NCI-H2227 treated with DMSO at 0.1 percent for 48 hours (cell line): ENCODE measurements at regions not wholly inside any gene's neighbourhood (a gene's known extent, or its start where the extent isn't known, plus 50 kb on each side); places are given as distances from the start of the nearest gene placed in this dataset.

Experiments
- DNase-seq: peaks from one replicate; lab custom pipeline; 2025; lab: John Stamatoyannopoulos, UW

DNA sequence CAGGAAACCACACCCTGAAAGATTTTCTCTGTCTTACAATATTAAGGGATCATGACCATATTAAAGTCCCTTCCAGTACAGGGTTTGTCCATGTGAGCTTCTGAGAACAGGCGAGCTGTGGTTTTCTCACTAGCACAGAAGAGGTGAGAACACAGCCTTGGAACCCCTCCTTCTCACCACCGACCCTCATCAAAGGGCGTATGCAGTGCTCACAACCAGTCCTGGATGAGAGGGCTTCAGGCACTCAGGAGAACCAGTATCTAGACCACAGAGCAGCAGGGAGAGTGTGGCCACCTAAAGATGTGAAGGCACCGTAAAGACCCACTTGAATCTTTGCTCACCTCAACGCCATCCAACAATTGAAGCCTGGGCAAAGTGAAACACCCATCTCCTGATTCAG is 397.0 kb downstream of the ETS1 start:
- no peak for DNase-seq

DNA sequence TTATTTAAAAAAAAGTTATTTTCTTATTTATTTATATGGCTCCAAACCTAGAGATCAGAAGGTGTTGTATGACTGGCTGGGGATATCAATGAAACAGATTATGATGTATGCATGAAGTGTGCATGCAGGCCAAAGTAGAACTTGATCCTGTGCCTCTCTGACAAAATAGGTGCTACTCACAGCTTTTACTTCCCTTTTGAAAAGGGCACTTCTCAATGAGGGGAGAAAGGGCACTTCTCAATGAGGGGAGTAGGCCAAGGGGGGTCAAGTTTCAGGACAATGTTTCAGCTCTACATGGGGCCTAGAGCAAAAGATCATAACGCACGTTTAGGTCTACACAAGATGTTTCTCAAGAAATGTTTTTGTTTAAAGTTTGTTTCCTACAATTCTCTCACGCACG is 397.5 kb downstream of the ETS1 start:
- no peak for DNase-seq

DNA sequence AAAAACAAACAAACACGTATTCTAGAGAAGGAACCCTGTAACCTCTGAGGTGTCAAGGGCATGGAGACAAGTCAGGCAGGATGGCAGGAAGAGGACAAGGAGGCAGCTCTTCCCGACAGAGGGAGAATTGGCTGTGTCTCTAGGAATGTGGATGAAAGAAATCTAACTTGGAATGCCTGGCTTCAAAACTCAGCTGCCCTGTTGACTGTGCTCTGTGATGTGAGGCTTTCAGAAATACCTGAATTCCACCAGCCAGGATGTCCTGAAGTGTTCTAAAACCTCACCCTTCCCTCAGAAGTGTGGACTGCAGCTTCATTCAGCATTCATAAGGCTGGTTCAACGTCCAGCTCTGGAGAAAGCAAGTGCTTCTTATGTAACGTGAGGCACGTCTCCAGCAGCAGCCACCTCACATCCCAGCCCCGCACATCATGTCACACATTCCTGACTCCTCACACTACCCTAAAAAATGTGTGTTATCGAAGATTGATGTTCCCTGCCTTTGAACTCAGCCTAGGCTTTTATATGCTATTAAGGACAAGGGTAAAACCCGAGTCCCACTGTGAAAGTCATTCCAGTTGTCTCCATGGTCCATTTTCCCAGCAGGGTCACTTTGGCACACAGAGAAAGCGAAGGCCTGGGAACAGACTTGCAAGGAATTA is 398.9 kb downstream of the ETS1 start:
- DNase-seq: no peak

DNA sequence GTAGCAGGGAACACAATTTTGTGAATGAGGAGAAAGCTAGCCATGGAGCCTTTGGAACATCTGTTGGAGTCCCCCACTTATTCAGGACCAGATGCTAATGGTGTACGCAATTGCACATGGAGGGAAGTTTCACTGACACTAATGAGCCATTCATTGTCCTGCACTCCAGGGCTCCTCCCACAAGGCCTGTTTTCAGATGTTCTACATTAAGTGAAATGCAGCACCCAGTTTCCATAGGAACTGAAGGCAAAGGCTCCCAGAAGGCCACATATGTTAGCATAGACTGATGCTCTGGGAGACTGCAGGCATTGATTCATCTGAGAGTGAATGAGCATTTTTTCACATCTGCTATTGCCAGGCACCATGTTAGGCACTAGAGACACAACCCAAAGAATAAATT is 399.5 kb downstream of the ETS1 start:
- no peak for DNase-seq

DNA sequence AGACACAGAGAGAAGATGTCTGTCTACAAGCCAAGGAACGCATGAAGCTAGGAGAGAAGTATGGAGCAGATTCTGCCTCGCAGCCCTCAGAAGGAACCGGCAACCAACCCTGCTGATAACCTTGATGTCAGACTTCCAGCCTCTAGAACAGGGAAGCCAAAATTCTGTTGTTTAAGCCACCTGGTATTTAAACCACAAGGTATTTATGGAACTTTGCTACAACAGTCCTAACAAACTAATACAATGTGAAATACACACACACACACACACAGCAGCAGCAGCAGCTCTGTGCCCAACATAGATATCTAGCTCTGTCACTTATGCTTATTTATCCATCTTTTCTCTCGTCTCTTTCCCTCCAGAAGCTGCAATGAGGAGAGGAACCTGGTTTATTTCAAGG is 400.0 kb downstream of the ETS1 start:
- no peak for DNase-seq

DNA sequence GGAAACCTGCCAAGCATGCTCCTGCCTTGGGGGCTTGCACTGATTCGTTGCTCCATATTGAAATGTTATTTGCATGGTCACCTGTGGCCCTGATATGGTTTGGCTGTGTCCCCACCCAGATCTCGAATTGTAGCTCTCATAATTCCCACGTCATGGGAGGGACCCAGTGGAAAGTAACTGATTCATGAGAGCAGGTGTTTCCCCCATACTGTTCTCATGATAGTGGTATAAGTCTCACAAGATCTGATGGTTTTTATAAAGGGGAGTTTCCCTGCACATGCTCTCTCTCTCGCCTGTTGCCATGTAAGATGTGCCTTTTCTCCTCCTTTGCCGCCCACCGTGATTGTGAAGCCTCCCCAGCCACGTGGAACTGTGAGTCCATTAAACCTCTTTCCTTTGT is 402.4 kb downstream of the ETS1 start:
- no peak for DNase-seq

DNA sequence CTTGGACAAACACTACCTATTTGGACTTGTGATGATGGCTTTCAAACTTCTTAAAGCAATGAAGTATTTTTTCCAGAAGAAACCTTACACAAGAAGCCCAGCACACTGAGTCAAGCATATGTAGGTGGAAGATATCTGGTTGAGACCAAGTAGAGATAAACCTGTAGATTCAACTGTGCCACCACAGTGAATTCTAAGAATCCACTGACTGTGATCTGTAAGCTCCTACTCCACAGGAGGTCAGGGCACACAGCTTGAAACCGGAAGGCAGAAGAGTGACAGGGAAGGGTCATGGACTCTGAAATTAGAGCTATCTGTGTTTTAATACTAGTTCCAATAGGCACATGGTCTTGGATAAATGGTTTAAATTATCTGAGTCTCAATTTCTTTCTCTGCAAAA is 404.5 kb downstream of the ETS1 start:
- no peak for DNase-seq

DNA sequence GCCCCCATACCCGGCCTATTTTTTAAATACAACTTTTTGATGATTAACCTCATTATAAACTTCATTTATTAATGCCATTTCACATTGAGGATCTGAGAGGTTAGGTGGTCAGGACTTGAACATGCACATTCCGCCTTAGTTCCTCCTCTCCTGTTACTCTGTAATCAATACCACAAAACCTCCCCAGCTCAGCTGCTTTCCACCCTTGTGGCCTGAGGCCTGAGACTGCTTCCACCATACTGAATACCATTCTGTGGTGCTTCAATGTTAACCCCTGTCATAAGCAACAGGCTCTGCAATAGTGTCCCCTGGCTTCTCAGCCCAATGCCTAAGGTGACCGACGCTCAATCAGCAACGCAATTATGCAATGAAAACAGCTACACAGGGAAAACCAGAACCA is 405.4 kb downstream of the ETS1 start:
- no peak for DNase-seq

DNA sequence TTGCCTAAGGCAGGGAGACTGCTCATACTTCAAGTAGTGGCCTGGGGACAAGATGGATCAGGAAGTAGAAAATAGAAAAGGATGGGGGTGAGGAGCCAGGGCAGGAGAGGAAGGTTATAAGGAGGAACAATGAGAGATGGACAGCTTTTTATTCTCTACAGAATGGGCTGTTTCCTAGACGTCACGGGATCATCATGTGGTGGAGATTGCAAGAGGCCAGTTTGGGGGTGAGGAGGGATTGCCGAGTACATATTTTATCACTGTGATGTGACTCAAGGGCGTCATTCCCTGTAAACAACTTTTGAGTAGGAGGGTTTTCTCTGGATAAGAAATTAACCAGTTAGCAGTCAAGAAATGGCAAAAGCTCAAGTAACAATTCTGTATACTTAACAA is 406.3 kb downstream of the ETS1 start:
- no peak for DNase-seq

DNA sequence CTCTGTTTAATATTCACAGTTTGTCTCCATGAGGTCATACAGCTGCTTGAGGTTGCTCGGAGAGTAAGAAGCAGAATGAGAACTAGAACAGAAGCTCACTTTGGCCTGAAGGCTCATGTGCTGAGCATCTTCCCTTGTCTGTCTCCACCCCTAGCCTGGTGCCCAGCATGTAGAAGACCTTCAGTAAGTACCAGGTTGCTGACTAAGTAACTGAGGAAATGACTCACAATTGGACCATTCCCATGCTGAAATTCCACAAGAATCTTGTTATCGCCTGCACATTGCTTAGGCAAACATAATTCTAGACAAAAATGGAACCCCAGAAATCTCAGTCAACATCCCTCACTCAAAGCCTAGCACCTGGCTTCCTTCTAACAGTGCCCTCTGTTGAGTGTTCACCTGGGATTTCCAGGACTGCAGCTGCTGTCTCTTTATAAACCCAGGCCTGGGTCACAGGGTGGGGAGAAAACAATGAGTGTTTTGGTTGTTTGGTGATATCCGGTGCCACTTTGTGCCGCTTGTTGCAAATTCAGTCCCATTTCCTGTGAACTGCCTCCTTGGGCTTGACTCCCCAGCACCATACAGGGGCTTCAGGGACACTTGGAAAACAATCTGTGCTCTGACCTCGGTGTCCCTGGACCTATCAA is 406.8 kb downstream of the ETS1 start:
- no peak for DNase-seq

DNA sequence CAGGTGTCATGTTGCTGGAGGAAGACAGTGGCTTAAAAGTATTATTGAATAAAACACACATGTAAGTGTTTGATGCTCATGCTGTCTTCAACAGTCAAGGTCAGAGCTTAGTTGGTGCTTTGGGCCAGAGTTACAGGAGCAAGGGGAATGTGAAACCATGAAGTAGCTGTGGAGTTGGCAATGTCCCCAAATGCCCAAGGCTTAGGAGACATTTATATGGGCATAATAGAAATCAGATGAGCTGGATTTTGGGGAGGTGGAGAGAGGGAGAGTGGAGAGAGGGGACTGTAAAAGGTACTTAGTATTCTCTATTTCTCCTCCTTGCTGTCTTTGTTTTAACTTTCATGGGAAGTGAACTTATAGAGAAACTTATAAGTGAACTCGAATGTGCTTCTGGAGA is 407.8 kb downstream of the ETS1 start:
- no peak for DNase-seq

DNA sequence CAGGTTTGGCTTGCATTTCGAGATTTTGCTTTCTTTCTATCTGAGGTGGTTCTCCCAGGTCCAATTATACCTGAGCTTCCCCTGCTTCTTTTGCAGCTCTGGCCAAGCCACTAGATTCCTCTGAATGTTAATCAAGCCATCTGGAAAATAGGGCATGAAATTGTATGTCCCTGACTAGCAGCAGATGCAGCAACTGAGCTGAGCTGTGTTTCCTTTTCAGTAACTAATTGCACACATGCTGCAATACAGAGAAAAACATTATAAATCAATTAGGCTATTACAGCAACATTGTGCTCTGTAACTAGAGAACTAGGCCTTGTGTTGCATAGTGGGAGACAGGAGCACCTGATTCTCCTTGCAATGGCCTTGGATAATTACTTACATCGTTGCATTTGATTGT is 408.3 kb downstream of the ETS1 start:
- DNase-seq: no peak

DNA sequence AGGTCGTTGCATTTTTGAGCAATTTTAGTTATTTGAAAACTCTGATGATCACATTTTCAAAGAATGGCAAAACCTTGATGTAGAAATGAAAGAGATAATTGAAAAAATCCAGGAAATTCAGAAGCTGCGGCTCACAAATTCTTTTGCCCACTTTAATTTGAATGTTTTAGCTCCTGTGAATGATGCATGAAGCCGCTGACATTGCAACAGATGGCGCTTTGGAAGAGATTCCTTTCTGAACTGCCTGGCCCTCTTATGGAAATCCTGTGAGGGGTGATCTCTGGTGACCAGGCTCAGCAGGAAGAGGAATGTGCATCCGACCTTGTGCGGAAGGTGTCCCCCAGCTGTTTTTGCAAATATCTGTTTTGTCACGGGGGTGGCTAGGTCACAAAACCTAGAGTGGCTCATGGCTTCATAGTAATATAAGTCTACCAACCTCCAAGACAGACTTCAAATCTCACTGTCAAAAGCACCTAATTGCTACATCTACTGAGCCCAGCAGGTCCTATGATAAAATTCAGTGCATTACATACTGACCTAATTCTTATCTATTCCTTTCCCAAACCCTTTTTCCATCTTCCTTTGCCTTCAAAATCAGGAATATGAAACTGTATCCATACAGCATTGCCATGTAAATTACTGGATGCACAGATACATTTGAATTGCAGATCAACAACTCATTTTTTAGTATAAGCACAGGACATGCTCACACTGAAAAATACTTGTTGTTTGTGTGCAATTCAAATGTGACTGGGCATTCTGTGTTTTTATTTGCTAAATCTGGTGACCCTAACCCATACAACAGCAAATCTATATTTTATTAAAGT is 412.7 kb downstream of the ETS1 start:
- no peak for DNase-seq

DNA sequence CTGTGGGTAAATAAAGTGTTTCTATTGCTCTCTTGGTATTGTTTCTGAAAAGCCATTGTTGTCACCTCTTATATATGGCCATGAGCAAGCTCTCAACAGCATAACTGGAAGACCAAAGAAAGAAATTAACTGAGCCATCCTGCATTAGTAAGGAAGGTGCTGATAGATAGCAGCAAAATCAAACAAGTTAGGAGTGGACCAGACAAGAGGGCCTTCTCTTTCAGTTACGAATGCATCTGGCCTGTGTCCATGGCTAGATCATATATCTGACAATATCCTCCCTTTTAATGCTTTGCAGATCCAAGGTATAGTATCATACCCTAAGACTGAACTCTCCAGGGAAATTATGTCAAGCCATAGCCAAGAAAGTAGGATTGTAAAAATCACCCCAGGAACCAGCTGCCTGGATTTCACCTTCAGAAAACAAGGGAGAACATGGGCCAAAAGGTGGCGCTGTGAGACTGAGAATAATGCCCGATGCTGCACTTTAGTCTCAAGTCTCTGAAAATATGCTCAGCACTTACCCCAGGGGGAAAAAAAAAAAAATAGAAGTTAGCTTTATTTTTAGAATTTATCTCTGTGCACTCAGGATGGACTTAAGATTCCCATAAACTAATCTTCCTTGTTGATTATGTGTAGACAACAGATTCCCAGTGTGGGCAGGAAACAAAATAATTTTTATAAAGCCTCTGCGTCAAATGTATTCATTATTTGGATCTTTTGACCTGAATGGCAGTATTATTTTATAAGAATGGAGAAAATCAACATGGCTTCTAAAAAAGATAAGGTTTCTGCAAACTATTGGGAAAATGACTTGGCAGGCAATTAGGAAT is 415.1 kb downstream of the ETS1 start:
- no peak for DNase-seq

DNA sequence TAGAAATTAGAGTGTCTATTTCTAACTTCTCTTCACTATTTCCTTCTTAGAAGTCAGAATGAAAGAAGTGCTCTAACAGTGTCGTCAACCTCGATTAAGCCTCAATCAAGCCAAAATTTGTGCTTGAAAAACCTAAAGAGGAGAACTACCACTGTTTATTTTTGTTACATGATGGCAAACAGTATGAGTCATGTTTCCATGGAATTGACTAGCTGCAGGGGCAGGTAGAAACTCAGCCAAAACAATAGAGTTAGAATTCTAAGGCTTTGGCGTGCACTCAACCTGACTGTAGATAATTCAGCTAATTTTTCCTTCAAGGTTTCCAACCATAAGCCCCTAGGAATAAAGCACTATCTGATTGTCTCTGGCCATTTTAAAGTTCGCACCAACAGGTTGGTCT is 415.9 kb downstream of the ETS1 start:
- DNase-seq: no peak

DNA sequence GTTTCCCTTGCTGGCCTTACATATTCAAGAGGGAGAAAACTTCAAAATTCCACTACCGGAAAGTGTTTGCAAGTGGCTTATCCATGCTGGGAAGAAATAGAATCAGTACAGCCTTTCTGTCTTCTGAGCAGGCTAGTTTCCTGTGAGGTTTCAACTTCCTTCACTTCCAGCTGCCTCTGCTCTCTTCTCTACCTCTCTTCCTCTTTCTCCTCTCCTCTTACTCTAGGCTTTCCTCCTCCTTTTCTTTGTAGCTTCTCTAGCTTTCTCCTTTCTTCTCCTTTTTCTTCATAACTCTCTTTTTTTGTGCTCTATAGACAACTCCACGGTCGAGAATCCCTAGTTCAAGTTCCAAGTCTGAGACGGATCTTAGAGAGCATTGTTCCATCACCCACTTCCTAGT is 421.8 kb downstream of the ETS1 start:
- DNase-seq: no peak

DNA sequence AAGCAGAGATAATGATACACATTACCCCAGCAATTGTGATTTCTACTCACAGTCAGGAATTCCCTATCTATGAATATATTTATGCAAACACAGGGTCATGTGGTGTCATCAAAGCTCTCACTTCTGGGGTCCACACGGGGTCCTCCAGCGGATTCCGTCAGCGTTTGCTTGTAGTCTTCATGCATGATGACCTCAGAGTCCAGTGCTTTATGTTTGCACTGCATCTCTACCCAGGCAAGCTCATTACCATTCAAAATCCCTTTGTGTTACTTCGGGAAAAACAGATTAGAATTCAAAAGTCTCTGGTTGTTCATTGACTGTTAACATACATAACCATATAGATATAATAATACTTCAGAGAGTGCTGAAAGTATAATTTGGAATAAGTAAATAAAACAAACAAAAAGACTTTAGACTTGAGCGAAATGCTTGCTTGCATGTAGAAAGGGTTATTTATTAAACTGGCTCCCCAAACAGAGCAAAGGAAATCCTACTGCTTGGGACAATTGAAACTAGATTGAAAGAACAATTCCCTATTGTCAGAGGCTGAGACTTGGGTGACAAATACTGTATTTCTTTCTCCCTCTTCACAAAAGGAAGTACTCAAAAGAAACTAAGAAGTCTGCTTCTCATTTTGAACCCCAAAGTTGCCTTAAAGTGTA is 423.1 kb downstream of the ETS1 start:
- no peak for DNase-seq

DNA sequence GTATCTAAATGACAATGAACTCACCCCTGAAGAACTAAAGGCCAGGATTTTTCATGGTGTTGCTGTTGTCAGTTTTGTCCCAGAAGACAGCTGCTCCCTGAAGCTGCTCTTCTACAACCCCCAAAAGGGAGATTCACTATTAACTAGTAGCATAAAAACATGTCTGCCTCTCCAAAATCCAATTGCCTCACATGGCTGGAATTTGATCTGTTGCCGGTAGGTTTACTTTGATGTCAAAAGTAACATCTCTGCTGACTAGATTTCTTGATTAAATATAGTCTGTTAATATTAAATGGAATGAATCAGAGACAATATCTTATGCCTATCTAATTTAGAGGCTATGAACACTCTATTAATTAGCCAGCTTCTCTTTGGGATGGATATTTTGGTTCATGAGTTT is 425.4 kb downstream of the ETS1 start:
- DNase-seq: no peak

DNA sequence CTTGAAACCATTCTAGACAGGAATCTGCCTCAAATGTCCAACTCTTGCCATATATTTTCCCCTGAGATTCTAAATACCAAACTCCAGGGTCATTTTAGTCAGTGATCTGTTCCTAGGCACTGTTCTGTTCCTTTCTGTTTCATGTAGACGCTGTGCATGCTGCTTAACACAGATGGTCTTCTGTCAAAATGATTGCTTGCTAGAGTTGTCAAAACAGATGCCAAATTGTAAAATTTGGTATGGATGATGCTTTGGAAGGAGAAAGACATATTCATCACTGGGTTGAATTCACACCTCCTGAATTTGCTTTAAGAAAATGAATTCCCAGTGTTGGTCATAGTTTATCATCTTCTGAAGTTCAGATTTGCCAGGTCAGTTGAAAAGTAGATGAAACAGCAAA is 425.9 kb downstream of the ETS1 start:
- DNase-seq: no peak

DNA sequence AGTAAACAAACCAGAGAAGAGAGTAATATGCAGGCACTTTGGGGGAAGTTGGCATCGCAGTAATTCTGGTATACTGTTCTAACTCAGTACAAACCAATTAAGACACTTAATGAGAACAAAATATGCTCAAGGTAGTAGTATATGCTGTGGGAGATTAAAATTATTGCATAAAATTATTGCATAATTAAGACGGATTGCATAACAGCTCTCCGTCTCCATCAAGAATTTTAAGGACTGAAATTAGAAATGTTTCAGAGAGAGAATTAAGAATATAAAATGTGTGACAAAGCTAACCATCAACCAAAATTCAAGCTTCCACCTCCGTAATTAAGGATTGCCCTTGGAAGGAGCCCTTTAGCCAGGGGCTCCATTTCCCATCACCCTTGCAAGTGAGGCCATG is 428.5 kb downstream of the ETS1 start:
- no peak for DNase-seq

DNA sequence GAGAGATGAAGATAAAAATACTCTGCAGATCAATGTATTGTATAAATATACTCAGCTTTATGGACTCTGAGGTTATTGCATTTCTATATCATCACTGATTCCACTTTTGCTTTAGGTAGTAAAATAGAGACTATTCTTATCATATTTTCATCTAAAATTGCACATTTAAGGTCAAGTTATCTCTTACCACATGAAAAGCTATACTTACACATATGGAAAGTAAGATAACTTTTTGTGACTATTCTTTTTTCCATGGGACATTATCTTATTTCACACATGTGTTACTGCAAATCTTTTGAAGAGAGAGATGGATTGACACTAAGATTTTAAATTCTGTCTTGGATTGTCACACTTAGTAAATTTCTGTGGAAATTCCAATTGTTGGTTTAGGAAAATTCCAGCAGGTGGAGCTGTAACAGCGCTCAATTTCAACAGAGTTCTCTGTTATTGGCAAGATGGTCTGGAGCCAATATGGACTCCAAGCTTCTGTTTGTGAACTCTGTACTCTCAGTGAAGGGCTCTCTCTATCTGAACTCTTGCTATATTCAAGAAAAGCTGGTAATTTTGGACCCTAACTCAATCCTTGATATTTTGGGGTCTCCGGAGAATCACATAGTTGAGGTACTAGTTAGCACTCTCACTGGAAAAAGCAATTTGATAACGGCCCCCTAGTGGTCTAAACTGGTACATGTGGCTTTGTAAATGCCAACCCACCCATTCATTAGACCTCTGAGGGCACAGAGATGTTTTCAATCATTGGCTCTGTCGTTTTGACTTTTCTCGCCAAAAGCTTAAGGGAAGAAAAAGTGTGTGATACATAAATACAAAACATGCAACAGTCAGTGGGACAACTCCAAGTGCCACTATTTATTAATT is 429.7 kb downstream of the ETS1 start:
- DNase-seq: no peak
